Tibial nerve (tissue), 4 donors: ENCODE measurements at regions not wholly inside any gene's neighbourhood (a gene's known extent, or its start where the extent isn't known, plus 50 kb on each side); places are given as distances from the start of the nearest gene placed in this dataset.

Source experiments
- EP300 ChIP-seq, 2 donors: sonication (generic); formaldehyde crosslinking; IDR thresholded peaks; one replicate each; pipeline ENCODE4 v1.6.1; 2017; ENCODE audit warnings: antibody characterized with exemption in 2 of 2, mild to moderate bottlenecking in 1 of 2
- POLR2A ChIP-seq, 2 donors: fragments of 450-650 bp; IDR thresholded peaks; one replicate each; pipeline ENCODE4 v1.6.1; 2017; ENCODE audit warnings: antibody characterized with exemption in 2 of 2, mild to moderate bottlenecking in 2 of 2, moderate library complexity in 2 of 2
- TF ChIP-seq, protein P1 (sequence below), 5 experiments: fragments of 200-600 bp in 3 of 5; fragments of 450-650 bp in 2 of 5; sonication (generic) in 3 of 5; IDR thresholded peaks; one replicate each; pipeline ENCODE4 v1.5.1; 2016 to 2019; ENCODE audit warnings: antibody characterized with exemption in 5 of 5, mild to moderate bottlenecking in 3 of 5, moderate library complexity in 2 of 5

- TF ChIP-seq, protein P1, sequence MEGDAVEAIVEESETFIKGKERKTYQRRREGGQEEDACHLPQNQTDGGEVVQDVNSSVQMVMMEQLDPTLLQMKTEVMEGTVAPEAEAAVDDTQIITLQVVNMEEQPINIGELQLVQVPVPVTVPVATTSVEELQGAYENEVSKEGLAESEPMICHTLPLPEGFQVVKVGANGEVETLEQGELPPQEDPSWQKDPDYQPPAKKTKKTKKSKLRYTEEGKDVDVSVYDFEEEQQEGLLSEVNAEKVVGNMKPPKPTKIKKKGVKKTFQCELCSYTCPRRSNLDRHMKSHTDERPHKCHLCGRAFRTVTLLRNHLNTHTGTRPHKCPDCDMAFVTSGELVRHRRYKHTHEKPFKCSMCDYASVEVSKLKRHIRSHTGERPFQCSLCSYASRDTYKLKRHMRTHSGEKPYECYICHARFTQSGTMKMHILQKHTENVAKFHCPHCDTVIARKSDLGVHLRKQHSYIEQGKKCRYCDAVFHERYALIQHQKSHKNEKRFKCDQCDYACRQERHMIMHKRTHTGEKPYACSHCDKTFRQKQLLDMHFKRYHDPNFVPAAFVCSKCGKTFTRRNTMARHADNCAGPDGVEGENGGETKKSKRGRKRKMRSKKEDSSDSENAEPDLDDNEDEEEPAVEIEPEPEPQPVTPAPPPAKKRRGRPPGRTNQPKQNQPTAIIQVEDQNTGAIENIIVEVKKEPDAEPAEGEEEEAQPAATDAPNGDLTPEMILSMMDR (IDR thresholded peaks at IDR 0.05): no peak
- TF ChIP-seq POLR2A (IDR thresholded peaks at IDR 0.05) (no peak), EP300 (IDR thresholded peaks at IDR 0.05) (no peak)
These were observed 1341.2 kb upstream of the CDH6 start for GRCh38 chr5:29852329-29852728.
